Daoy (cell line): ENCODE measurements at regions not wholly inside any gene's neighbourhood (a gene's known extent, or its start where the extent isn't known, plus 50 kb on each side); places are given as distances from the start of the nearest gene placed in this dataset.
"Not testable (repeated sequence)": the region's sequence is repeated elsewhere in the genome, so short reads cannot be mapped to it uniquely, and the experiment has no call there.

ENCODE experiments used
- DNase-seq: peaks from one replicate; pipeline ENCODE4 v3.0.0-alpha.2; 2015; ENCODE audit warnings: low read depth

DNA sequence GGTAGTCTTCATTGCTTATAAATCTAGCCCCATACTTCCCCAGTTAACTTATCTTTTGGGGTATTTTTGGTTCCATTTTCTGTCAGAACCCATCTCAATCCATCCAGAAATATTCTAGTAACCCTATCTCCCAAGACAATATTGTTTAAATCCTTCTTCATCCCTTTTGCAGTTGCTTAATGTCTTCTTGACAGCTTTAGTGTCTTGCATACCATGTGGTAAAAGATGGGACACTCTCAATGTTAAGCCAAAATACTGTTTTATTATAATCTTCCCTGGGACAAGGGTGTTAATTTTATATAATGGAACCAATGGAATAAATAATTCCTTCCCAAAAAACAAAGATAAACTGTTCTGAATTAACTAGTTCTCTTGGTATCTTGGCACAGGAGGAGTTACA, 450.2 kb downstream of the CCER1 start:
- DNase-seq = no peak

DNA sequence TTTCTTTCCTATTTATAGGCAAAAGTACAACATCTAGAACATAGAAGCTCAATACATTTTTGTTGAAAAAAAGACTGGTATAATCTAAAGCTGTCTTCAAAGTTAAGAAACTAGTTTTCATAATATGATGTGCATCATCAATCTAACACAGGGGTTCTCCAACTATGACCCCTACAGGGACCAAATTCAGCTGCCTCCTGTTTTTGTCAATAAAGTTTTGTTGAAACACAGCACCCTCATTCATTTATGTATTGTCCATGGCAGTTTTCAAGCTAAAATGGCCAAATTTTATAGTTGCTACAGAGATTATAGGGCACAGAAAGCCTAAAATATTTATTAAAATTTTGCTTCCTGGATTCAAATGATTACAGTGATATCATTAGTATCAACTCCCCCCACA, 452.9 kb downstream of the CCER1 start:
- DNase-seq = no peak

DNA sequence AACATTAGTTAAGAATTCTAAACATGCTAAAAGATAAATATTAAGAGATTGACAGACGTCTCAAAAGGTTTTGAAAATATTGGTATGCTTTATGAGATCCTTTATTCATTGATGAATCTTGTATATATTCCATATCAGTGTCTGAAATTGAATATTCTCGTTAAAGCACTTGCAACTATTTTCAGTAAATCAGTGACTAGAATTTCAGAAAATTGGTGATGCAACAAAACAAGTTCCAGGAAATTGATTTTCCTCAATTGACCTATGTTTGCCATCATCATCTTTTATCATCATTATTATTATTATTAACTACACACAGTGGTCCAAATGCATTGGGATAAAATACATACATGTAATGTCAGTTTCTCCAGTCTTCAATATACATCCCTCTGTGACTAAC, 453.6 kb downstream of the CCER1 start:
- no peak for DNase-seq

DNA sequence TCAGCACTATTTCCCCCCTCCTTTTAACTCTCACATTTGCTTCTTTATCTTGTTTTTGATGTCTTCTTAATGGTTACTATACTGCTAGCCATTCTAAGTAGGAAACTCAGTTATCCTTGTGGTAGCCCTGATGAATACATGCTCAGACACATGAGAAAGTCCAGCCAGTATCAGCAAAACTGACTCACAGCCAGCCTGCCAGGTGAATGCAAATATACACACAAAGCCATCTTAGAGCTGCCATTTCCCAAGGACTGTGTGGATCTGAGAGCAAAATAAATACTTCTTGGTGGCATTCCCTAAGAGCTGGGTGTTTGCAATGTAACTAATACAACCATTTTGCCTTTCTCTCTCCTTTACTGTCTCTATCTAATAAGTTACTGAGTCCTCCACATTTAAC, 455.2 kb downstream of the CCER1 start:
- no peak for DNase-seq

DNA sequence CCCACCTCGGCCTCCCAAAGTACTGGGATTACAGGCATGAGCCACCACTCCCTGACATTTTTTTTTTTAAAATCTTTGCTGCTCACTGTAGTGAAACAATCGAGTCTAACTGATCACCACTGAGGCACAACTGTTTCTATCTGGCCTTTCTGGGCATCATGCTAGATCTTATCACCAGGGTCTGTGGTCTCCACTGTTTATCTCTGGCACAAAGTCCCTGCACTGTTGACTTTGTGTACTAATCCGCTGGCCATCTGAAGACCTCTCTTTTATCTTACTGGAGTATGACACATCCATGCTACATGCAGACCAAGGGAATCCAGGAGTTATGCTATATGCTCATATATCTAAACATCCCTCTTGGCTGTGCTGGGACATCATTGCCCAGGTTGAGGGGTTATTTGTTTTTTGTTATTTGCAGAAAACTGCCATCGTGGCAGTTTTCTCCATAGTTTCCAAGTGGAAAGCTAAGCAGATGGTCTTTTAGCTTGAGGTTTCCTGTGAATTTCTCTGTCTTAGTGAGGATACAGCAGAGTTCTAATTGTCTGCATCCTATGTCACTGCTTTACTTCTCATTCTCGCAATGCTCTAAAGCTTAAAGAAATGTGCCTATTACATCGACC, 456.9 kb downstream of the CCER1 start:
- DNase-seq = no peak

DNA sequence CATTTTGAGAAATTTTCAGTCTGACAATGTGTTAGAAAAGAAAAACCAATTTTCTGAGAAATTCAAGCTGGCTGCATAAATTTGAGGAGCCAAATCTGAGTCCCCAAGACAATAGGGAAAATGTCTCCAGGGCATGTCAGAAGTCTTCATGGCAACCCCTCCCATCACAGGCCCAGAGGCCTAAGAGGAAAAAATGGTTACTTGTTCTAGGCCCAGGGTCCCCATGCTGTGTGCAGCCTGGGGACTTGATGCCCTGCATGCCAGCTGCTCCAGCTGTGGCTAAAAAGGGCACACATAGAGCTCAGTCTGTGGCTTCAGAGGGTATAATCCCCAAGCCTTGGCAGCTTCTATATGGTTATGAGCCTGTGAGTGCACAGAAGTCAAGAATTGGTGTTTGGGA, 464.6 kb downstream of the CCER1 start:
- no peak for DNase-seq

DNA sequence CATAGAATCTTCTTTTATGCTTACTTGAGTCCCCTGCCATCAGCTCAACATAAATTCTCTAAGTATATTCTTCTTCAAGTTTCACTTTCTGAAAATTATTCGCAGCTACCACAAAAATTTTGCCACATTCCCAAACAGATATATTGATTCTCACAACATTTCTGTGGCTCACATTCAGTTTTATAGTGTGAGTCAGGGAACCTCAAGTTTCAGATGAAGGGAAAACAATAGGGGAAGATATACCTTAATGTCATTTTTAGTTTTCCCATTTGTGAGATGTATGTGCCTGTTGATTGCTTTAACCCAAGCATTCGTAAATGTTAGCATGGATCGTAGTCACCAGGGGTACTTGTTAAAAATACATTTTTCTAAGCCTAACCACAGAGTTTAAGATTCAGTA, 465.8 kb downstream of the CCER1 start:
- no peak for DNase-seq

DNA sequence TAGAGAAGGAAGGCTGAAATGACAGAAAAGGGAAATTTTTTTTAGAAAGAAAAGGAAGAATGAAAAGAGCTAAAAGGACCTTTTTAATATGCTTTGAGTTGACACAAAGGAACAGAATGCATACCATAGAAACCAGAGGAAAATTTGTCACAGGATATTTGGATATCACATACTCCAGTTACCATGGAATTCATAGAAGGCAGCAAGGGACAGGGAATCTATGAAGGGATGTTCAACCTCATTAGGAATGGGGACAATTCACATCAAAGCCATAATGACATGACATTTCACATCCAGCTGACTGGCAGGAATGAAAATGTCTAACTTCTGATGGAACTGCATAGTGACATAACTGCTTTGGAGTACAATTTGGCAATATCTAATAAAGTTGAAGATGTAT, 469.4 kb downstream of the CCER1 start:
- DNase-seq = no peak

DNA sequence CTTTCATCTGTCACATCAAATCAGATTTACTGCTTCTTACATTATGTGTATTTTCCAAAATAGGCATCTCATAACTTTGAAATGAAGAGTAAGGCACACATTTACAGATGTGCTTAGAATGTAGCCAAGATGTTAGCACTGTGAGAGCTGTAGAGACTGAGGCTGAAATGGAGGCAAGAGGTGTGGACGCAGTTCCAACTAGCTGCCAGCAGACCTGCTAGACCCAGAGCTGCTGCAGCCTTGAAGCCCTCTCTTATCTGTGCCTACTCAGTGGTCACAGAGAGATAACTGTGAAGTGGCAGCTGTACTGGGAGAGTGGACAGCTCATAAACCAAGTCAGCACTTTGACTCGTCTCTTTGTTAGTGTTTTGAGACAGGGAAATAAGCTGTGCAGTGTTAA, 470.9 kb downstream of the CCER1 start:
- DNase-seq = no peak

DNA sequence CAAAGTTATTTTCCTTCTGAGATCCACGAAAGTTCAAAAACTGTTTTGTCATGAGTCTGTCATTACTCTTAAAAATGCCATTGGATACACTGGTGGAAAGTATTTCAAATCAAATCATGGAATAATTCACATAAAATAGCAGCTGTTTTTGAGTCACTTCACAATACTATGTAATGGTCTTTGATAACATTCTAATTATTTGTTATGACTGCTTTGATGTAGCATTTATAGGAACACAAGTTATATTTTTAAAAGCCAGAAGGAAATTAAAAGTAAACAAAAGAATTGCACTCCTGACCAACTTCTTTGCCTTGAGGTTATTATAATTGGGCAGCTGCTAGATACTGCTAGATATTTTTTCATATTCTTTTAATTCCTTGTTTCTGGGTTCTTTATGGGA, 473.2 kb downstream of the CCER1 start:
- no peak for DNase-seq

- no peak for DNase-seq
Measured at GRCh38 chr12:90479237-90479636, 475.7 kb downstream of the CCER1 start.

GRCh38 chr12:90473831-90474230, 481.1 kb downstream of the CCER1 start:
- DNase-seq = no peak

GRCh38 chr12:90460681-90461080, 494.3 kb downstream of the CCER1 start:
- DNase-seq = no peak

DNA sequence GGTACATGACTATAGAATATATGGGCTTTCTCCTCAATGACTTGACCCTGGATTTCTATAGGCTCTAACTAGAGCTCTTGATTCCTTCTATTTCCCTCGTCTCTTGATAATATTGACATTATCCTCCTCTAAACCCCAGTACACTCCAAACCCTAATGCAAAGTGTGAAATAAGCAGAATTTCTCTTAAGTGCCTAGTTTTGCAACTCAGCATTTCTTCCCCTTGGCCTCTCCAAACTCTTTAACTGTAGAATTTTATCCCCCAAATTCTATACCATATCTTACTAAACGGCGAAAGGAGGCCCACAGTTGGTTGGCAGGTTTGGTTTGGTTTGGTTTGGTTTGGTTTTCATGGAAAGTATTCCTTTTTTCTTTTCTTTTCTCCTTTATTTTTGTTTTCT, 498.7 kb downstream of the CCER1 start:
- no peak for DNase-seq

GRCh38 chr12:90455756-90456155, 499.2 kb downstream of the CCER1 start:
- DNase-seq = no peak

DNA sequence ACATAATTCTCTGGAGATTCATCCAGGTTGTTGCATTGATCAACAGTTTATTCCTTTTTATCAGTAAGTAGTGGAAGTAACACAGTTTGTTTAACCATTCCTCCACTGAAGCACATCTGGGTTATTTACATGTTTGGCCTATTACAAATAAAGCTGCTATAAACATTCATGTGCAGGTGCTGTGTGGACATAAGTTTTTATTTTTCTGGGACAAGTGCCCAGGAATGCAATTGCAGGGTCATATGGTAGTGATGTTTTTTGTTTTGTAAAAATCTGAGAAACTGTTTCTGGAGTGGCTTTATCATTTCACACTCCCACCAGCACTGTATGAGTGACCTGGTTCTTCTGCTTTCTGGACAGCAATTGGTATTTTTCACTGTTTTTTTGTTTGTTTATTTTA, 505.4 kb downstream of the CCER1 start:
- DNase-seq = no peak

GRCh38 chr12:90443466-90443865, 511.5 kb downstream of the CCER1 start:
- not testable (repeated sequence) for DNase-seq

DNA sequence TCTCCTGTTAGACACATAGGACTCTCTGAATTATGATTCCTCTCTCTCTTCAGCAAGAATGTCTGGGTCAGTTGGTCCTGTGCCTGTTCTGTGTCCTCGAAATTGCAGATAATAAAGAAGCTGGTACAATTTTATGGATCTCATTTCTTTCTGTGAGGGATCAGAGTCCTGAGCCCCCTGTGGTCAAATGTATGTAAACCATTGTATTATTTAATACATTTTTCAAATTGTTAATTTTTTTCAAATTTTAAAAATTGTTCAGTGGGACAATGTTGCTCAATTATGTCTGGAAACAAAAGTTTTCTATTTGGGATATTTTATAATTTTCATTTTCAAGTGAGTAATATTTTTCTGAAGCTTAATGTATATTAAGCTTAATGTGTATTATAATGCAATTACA, 513.5 kb downstream of the CCER1 start:
- no peak for DNase-seq

- no peak for DNase-seq
Measured at GRCh38 chr12:90428881-90429280, 526.1 kb downstream of the CCER1 start.

DNA sequence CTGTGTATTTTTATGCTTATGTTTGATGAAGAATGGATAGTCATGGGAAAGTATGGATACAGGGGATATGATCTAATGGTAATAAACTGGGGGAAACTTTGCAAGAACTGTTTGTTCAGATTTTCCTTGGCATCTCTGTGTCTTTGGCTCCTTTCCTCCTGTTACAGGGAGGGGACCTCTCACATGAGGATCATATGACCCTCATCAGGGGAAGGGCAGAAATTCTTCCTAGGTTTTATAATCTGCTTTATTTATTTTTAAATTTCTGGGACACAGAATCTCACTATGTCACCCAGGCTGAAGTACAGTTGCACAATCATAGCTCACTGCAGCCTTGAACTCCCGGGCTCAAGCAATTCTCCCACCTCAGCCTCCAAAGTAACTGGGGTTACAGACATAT, 526.5 kb downstream of the CCER1 start:
- no peak for DNase-seq

- DNase-seq = no peak
Measured at GRCh38 chr12:90423965-90424364, 531.0 kb downstream of the CCER1 start.

DNA sequence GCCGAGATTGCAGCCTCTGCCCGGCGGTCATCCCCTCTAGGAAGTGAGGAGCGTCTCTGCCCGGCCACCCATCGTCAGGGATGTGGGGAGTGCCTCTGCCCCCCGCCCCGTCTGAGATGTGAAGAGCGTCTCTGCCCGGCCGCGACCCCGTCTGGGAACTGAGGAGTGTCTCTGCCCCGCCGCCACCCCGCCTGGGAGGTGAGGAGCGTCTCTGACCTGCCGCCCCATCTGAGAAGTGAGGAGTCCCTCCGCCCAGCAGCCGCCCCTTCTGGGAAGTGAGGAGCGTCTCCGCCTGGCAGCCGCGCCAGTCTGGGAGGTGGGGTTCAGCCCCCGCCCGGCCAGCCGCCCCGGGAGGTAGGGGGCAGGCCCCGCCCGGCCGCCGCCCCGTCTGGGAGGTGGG, 544.0 kb downstream of the CCER1 start:
- no peak for DNase-seq

DNA sequence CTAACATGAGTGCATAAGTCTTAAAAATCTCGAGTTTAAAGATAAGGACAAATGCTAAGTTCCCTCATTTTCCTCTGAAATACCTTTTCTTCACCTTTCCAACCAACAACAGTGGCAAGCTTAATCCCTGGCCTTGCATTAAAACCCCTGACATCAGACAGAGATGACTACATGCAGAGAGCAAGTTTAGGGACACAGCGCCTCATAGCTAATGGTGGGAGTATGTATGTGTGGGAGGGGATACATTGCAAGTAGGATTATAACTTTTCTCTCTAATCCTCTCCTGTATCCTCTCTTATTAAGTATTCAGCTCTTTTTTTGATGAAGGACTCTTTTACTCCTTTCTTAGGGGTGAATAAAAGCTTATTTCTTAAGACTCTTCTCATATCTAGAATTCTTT, 547.1 kb downstream of the CCER1 start:
- DNase-seq = no peak

- no peak for DNase-seq
Measured at GRCh38 chr12:90404071-90404470, 550.9 kb downstream of the CCER1 start.

DNA sequence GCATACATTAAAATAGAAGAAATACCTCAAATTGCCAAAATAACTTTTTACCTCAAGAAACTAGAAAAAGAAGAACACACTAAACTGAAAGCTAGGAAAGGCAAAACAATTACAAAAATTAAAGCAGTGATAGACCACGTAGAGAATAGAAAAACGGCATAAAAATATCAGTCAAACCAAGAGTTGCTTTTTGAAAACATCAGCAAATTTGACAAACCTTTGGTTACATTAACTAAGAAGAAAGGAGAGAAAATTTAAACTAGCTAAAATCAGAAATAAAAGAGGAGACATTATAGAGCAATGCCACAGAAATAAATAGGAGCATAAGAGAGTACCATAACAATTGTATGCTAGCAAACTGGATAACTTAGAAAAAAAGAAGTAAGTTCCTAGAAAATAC, 553.8 kb downstream of the CCER1 start:
- no peak for DNase-seq
